HG02763 (cell line): ENCODE measurements at regions not wholly inside any gene's neighbourhood (a gene's known extent, or its start where the extent isn't known, plus 50 kb on each side); places are given as distances from the start of the nearest gene placed in this dataset.
"Not testable (repeated sequence)": the region's sequence is repeated elsewhere in the genome, so short reads cannot be mapped to it uniquely, and the experiment has no call there.

Source experiments
- ATAC-seq: cut with Tn5 transposase; IDR thresholded peaks from one replicate; pipeline ENCODE4 v1.9.1; 2021; ENCODE audit warnings: mild to moderate bottlenecking, moderate library complexity; ENCODE audit not compliant: unreplicated experiment

DNA sequence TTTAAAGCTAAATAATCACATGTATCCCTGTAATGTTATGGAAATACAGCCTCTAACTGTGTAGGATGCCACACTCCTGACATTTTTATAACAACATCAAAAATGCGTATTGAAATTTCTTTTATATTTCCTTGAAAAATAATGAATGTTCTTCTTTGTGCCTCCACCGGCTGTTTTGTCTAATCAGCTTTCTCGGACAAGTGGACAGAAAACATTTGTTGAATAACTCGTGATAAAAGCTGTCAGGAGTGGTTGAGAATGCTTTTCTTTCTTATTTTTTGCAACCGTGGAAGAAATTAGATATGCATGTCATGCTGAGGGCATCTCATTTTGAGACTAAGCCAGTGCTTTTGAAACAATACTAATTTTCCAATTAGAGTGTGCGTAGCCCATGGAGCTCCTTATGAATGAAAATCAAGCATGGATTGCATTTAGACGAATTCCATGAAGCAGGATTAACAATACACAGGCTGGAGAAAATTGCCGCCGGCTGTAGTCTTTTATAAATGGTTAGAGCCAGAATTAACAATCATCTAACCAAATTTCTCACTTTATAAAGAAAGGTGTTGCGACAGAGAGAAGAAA is 614.5 kb upstream of the LCORL start:
- ATAC-seq: no peak

DNA sequence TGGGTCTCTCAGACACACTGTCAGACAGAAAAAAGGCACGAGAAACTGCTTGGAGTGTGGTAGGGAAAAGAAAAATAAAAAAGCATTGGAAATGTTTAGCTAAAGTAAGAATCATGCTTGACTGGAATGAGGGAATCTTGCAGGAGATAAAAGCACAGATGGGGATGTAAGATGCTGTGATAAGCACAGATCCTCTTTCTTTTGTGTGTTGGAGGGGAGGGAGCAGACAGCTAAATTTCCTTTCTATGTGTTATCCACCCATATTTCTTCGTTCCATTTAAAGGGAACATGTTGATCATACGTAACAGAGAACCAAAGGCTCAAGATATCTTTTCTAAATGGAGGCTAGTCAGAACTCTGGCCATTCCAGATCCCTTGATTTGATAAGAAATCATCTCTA is 614.0 kb upstream of the LCORL start:
- no peak for ATAC-seq

DNA sequence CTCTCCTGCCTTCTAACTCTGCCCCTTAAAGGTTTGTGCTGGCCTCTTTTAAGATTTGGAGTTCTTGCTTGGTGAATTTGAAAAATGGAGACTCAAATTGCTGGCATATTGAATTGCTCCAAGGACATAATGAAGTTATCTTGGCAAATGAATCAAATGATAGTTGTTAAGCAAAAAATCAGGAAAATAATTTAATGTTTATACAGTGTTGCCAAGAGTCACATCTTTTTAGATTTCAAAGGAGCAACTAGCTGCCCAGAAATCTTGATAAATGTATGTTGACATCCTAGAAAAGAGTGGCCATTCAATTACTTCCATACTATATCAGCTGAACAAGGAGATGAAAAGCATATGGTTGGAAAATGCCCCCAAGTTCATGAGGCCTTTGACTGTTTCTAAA is 610.0 kb upstream of the LCORL start:
- ATAC-seq: no peak

DNA sequence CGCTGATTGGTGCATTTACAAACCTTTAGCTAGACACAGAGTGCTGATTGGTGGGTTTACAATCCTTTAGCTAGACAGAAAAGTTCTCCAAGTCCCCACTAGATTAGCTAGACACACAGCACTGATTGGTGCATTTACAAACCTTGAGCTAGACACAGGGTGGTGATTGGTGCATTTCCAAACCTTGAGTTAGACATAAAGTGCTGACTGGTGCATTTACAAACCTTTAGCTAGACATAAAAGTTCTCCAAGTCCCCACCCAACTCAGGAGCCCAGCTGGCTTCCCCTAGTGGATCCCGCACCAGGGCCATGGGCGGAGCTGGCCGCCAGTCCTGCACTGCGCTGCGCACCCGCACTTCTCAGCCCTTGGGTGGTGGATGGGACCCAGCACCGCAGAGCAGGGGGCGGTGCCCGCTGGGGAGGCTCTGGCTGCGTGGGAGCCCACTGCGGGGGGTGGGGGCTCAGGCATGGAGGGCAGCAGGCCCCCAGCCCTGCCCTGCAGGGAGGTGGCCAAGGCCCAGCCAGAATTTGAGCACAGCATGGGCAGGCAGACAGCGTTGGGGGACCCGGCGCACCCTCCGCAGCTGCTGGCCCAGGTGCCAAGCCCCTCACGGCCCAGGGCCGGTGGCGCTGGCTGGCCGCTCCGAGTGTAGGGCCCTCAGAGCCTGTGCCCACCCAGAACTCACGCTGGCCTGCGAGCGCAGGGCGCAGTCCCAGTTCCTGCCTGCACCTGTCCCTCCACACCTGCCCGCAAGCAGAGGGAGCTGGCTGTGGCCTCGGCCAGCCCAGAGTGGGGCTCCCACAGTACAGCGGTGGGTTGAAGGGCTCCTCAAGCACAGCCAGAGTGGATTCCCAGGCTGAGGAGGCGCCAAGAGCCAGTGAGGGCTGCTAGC is 608.9 kb upstream of the LCORL start:
- ATAC-seq: no peak

DNA sequence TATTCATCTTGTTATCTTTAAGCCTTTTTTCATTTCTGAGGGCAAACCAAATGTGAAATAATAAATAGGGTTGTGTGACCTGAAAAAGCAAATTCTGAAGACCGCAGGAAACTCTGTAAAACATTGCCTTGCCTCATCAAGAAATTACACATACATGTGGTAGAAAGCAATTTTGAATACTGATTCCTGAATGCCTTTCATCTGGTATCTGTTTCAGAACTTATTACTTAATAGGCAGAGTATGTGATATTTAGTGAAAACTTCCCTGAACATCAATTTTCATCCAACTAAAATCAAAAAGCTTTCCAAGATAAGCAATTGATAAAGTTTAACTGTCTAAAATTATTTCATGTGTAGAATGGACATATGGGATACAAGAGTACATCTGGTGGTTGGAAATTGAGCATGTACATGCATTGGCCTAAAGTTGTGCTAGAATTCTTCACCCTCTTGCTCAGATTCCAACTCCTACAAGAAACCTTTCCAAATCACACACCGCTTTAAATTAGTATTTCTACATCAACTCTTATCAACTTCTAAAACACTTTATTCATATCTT is 606.0 kb upstream of the LCORL start:
- ATAC-seq: no peak

DNA sequence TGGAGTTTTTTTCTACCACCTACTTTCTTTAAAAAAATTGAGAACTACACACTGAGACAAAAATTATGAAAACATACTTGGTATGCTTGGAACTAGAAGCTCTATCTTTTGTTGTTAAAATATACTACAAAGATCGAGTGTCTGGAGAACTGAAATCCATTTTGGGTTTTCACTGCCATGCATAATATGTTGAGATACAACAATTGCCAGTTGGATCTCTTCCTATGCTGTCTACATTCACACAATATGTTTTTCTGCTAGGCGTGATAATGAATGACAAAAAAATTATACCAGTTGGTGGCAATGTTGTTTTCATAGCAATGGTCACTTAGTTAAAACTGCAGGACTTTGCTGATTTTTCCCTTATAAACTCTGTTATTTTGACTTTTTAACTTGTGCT is 605.4 kb upstream of the LCORL start:
- ATAC-seq: no peak

DNA sequence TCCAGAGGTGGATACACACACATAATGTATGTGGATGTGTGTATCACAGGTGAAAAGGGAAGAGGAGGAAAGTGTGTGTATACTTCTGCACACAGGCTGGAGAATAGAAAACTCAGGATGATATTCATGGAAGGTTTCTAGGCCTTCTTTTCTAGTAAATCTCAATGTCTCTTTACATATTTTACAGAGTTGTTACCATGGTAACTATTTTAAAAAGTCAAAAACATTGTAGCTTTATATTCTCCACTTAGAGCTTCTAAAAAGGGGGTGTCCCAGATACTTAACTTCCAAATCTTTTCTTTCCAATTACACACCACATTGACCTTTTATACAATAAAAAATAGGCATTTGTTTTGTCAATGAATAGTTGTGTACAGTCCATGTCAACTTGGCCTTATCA is 604.8 kb upstream of the LCORL start:
- ATAC-seq: no peak

DNA sequence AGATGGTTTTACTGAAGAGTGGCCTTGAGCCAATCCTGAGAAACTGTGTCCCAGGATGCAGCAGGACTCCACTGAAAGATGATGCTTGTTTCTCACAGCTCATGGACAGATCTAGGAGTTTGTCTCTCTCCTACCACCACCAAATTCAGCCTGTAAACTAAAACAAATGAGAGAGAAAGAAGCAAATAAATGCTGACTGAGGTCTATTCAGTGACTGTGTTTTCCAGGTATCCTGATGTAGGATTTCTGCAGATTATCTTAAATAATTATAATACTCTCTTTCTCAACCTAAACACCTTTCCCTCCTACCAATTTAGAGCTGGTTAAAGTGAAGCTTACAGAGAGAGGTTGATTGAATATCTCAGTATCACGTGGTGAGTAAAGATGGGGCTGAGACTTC is 599.6 kb upstream of the LCORL start:
- no peak for ATAC-seq

DNA sequence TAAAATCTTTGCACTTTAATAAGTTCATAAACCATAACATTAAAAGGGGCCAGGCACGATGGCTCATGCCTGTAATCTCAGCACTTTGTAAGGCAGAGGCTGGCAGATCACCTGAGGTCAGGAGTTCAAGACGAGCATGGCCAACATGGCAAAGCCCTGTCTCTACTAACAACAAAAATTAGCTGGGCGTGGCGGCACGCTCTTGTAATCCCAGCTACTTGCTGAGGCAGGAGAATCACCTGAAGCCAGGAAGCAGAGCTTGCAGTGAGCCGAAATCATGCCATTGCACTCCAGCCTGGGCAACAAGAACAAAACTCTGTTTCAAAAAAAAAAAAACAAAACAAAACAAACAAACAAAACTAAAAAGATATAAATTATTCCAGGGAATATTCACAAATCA is 595.2 kb upstream of the LCORL start:
- ATAC-seq: no peak

DNA sequence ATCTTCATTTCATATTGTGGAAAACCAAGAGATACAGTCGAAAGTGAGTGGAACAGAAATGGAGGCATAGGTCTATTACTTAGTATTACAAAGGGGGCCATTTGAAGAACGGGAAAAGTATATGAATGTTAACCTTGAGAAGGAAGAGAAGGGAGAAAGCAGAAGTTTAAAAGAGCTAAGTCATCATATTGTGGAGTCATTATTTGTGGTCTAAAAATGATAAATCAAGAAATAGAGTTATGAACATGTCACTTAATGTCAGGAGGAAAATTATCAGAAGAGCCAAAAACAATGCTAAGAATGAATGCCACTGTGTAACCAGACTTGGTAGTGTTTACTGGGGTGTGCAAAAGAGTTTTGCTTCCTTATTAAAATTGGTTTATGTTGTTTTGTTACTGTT is 589.5 kb upstream of the LCORL start:
- no peak for ATAC-seq

DNA sequence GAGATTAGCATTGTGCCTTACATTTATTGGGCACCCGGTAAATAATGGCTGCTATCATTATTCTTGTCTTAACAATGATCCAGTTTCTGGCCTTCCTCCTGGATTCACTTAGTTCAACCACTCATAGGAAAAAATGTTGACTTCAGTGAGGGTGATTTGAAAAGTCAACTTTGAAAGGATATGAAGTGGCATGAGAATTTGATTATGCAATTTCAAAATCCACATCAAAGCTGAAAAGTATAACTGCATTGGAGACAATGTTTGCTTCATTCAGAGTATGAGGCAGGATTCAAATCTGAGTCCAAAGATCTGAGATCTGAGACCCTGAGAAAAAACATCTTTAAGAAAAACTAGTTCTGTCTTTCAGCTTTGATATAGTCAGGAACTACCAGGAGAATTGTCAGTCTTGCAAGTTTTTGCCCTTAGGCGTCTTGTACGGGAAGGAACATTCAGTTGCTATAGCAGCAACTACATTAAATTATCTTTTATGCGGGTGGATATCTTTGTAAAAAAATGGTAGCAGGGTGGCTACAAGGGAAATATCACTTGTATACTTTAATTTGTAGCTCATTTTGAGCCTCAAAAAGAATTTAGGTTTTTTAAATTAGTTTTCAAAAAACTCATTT is 587.5 kb upstream of the LCORL start:
- ATAC-seq: no peak

DNA sequence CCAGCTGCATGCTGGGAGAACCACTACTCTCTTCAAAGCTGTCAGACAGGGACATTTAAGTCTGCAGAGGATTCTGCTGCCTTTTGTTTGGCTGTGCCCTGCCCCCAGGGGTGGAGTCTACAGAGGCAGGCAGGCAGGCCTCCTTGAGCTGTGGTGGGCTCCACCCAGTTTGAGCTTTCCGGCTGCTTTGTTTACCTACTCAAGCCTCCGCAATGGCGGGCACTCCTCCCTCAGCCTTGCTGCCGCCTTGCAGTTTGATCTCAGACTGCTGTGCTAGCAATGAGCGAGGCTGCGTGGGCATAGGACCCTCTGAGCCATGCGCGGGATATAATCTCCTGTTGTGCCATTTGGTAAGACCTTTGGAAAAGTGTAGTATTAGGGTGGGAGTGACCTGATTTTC is 581.1 kb upstream of the LCORL start:
- not testable (repeated sequence) for ATAC-seq

DNA sequence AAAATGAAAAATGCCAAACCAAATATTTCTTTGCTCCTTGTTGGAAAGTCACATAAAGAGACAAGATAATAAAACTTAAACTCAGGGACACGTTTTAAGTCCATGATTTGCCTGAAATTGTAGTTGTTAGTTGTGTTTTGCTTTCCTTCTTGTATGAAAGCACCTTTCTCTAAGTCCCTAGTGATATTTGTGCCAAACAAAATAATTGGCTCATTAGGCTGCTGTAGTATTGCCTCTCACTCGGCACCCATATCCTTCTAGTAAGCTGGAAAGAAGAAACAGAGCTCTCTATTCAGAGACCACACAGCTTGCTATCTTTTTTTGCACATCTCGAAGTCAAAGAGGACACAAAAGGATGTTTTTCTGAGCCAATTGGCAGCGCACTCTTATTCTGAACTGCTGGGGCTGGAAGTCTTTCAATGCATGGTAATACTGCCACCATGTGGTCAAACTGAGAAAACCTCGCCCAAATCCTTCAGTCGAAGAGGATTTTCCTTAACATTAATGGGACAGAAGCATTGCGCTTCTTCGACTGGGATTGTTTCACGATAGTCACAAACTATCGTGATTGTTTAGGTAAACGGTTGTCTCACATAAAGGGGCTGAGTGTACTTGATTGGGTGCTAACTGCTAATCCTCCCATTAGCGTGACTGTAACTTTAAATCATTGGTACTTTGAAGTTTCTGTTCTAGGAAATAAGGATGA is 571.9 kb upstream of the LCORL start:
- ATAC-seq: peak; percentile 83

DNA sequence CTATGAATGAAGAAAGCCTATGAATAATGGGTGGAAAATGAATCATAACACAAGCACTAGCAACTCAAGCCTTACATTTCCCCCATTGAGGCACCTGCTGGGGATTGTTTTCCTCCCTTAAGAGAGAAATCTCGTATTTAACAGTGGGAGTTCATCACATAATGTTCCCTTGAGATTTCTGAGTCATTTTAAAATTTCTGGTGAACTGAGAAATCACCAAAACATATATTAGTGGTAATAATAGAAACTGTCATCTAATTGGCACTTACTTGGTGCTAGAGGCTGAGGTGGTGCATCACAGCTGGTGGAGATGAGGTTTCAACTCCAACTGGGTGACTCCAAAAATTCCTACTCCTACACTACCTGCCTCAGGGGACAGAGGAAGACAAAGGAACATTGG is 561.3 kb upstream of the LCORL start:
- no peak for ATAC-seq

DNA sequence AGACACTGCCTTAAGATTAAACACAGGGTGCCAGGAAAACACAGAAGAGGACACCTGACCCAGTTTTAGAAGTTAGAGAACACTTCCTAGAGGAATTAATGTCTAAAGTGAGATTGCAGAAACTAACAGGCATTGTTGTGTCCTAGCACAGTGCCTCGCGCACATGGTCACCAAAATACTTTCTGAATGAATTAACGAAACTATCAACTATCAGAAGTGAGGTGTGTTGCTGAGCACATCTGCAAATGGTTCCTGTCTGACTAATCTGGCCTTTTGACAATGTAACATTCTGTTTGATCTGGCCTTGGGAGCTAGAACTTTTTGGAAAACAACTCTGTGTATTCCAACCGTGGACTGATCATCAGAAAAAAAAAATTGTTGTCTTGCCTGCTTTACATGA is 556.8 kb upstream of the LCORL start:
- ATAC-seq: no peak

DNA sequence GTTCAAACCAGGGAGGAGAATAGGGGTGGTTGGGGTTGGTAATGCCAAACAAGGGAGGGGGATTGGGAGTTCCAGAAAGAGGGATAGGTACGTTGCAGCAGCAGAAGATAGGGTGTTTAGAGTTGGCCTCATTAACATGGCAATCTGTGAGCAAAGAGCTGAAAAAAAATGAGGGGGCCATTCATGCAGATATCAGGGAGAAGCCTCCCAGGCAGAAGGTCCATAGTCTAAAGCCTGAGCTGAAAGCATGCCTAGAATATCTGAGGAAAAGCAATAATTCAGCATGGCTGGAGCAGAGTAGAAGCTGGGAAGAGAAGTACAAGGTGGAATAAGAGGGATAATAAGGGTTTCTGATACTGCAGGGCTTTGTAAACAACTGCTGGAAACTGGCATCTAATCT is 550.9 kb upstream of the LCORL start:
- no peak for ATAC-seq

DNA sequence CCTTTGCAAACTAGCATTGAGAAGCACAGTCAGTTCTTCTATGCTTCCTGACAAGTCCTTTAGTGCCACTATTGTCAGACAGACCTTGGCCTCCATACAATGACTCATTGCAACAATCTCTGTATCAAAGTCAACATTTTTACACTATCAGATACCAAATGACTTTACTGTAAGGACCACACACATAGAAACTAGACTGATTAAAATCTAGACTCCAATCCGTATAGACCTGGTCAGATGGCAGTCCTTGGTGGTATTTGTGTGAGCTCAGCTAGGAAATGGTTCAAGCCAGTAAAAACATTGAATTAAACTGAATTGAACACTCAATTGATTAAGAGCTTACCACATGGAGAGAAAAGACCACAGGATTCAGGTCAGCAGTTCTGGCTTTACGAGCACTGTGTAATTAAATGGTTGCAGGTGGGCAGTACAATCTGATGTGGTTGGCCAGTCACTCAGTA is 549.8 kb upstream of the LCORL start:
- ATAC-seq: no peak

DNA sequence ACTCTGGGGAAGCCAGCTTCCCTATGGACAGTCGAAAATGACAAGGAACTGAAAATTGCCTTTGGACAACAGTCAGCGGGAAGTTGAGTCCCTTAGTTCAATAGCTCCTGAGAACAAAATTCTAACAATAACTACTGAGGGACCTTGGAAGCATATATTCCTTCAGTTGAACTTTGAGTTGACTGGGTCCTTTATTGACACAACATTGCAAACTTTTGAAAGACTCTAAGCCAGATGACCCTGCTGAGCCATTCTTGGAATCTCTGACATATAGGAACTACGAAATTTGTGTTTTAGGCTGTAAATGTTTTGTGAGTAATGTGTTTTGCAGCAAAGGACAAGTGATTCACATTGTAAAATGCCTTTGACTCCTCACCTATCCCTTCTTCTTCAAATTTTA is 548.8 kb upstream of the LCORL start:
- no peak for ATAC-seq

DNA sequence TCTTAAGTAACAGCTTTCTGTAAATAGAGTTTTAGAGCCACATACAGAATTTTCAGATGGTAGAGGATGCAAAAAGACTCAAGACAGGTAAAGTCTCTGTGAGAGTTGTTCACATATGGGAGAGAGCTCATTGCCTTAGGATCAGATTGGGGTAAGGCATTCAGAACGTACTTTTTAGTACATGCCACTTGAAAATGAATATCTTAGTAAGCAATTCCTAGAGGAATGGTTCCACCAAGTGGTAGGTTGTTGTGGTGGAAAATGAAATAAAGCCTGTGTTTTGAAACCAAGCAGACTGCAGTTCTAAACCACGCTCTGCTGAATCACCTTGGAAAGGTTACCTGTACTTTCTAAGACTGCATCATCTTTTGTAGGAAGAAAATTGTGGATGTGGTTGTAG is 547.0 kb upstream of the LCORL start:
- no peak for ATAC-seq

DNA sequence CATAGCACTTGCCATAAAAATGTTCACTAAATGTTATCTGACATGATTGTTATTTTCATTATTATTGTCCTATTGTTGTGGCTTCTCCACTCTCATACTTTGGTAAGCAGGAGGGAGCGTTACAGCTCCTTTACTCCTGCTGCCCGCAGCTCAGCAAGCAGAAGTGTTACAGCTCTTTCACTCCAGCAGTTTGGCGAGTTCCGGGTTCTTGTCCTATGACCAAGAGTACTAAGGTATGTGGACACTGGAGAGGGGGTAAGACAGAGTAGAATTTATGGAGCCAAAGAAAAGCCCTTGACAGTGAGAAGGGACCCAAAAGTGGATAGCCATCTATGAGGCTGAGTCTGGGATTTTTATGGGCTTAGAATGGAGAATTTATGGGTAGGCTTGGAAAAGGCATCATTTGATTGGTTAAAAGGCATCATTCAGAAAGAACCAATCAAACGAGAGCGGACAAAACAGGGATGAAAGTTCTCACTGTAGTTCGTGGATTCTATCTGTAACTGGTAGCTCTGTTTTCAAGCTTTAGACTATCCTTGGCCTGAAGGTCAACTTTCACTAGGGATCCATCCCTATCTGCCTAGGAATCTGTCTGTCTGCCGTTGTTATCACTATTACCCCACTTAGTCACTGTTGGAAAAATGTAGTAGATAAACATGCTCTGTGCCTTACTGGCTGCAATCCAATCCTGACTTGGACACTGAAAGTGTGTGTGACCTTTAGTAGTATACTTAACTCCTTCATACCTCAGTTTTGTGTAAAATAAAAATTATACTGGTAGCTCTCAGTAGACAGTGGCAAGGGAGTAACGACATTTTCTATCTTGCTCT is 545.6 kb upstream of the LCORL start:
- ATAC-seq: no peak
